Uterus (tissue), 3 donors: ENCODE measurements at regions not wholly inside any gene's neighbourhood (a gene's known extent, or its start where the extent isn't known, plus 50 kb on each side); places are given as distances from the start of the nearest gene placed in this dataset.

Experiments
- DNase-seq, 2 donors: peaks; one replicate each; pipeline ENCODE4 v3.0.0-alpha.2; 2019 to 2020
- H3K27ac ChIP-seq, 2 donors: fragments of 200-600 bp; sonication (generic); 1 replicate in 1 of 2; 2 replicates in 1 of 2; pipeline ENCODE4 v1.5.1; 2016 to 2018
- H3K27me3 ChIP-seq, 2 donors: fragments of 200-600 bp; sonication (generic); one replicate each; pipeline ENCODE4 v1.5.1; 2018 to 2019; ENCODE audit warnings: control low read depth in 1 of 2
- H3K36me3 ChIP-seq, 2 donors: fragments of 200-600 bp; sonication (generic); one replicate each; pipeline ENCODE4 v1.5.1; 2019; ENCODE audit warnings: control low read depth in 1 of 2
- H3K4me1 ChIP-seq, 2 donors: fragments of 200-600 bp; sonication (generic); one replicate each; pipeline ENCODE4 v1.5.1; 2018 to 2019; ENCODE audit warnings: control low read depth in 1 of 2
- H3K4me3 ChIP-seq, 2 donors: fragments of 200-600 bp; sonication (generic); 1 replicate in 1 of 2; 2 replicates in 1 of 2; pipeline ENCODE4 v1.5.1; 2018 to 2019; ENCODE audit warnings: mild to moderate bottlenecking in 1 of 2
- H3K9me3 ChIP-seq, 2 donors: fragments of 200-600 bp; sonication (generic); one replicate each; pipeline ENCODE4 v1.5.1; 2019; ENCODE audit warnings: control low read depth in 1 of 2
- POLR2A ChIP-seq, 2 donors: fragments of 450-650 bp; IDR thresholded peaks; one replicate each; pipeline ENCODE4 v1.6.1; 2016; ENCODE audit warnings: antibody characterized with exemption in 2 of 2, mild to moderate bottlenecking in 1 of 2, moderate library complexity in 1 of 2
- intact Hi-C: fragments of 100-400 bp; cut with DNase I; formaldehyde crosslinking; loops from one replicate; pipeline ENCODE4 v1.15.1; 2023; ENCODE audit warnings: low total_unique reads
- TF ChIP-seq, protein P1 (sequence below), 4 experiments: fragments of 200-600 bp in 2 of 4; fragments of 450-650 bp in 2 of 4; sonication (generic) in 2 of 4; IDR thresholded peaks; one replicate each; pipeline ENCODE4 v1.5.1; 2016 to 2019; ENCODE audit warnings: antibody characterized with exemption in 4 of 4, mild to moderate bottlenecking in 2 of 4, moderate library complexity in 1 of 4
- donor health status: DM: yes; HTN: yes; CAD: no.

DNA sequence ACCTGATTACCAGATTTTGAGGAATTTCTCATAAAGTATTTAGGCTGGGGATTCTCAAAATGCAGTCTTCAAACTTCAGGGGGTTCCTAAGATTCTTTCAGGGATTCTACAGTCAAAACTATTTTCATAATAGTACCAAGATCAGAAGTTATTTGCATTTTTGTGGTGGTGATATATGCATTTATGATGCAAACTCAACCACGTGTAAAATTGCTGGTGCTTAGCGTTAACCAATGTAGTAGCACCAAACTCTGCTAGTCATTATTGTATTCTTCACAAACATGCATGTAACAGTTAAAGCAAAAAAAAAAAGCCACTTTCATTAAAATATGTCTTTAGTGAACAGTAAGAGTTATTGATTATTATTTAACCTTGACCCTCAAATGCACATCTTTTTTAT, 274.9 kb upstream of the DNAJC19 start:
- no peak for TF ChIP-seq POLR2A (IDR thresholded peaks at IDR 0.05)
- TF ChIP-seq, protein P1, sequence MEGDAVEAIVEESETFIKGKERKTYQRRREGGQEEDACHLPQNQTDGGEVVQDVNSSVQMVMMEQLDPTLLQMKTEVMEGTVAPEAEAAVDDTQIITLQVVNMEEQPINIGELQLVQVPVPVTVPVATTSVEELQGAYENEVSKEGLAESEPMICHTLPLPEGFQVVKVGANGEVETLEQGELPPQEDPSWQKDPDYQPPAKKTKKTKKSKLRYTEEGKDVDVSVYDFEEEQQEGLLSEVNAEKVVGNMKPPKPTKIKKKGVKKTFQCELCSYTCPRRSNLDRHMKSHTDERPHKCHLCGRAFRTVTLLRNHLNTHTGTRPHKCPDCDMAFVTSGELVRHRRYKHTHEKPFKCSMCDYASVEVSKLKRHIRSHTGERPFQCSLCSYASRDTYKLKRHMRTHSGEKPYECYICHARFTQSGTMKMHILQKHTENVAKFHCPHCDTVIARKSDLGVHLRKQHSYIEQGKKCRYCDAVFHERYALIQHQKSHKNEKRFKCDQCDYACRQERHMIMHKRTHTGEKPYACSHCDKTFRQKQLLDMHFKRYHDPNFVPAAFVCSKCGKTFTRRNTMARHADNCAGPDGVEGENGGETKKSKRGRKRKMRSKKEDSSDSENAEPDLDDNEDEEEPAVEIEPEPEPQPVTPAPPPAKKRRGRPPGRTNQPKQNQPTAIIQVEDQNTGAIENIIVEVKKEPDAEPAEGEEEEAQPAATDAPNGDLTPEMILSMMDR (IDR thresholded peaks at IDR 0.05), result no peak
- intact Hi-C loops, result no loop called here
- no peaks in the 10 kb centered on the region for H3K4me1 ChIP-seq
- H3K27ac ChIP-seq, result no peak overlapping the region
- no peaks in the 10 kb centered on the region for H3K27me3 ChIP-seq
- H3K36me3 ChIP-seq, result no peaks in the 10 kb centered on the region
- no peak overlapping the region for H3K4me3 ChIP-seq
- H3K9me3 ChIP-seq, result no peaks in the 10 kb centered on the region
- DNase-seq, result no peak

DNA sequence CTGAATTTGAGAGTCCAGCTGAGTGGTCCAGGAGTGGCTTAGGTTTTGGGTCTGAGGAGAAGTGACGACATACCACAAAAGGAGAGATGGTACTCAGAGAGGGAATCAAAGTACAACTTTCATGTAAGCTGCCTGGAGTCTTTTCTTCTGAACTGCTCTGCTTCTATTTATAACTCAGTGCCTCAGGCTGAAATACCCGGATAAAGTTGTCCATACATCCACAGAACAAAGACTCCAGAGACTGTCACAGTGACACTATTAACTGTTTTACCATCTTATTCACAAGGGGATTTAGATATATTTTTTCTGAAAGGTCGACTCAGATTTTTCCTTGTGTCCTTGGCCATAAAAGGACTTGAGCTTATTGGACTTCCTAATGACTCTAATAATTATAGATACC, 264.3 kb upstream of the DNAJC19 start:
- TF ChIP-seq, protein P1 (IDR thresholded peaks at IDR 0.05), result no peak
- TF ChIP-seq POLR2A (IDR thresholded peaks at IDR 0.05), result no peak
- no peaks in the 10 kb centered on the region for H3K27me3 ChIP-seq
- no peak for DNase-seq
- intact Hi-C loops, result no loop called here
- no peaks in the 10 kb centered on the region for H3K4me1 ChIP-seq
- no peak overlapping the region for H3K4me3 ChIP-seq
- no peak overlapping the region for H3K27ac ChIP-seq
- no peaks in the 10 kb centered on the region for H3K36me3 ChIP-seq
- H3K9me3 ChIP-seq, result no peaks in the 10 kb centered on the region

DNA sequence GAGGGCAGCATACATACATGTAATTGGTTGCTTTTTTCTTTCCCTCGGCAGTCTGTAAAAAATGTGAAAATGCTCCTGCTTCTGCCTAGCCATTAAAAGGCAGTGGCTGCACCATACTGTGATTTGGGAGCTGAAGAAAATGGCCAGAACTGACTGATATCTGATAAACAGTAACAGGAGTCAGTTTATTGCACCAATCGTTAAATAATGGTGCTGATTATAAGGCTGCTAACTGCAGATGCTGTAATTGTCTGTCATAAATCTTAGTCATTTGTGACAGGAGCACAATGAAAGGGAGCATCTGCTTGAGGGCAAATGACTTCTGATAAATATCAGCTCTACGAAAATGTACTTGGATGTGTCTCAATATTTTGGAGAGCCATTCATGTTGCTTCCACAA, 263.1 kb upstream of the DNAJC19 start:
- no peak for DNase-seq
- H3K4me1 ChIP-seq, result no peaks in the 10 kb centered on the region
- TF ChIP-seq POLR2A (IDR thresholded peaks at IDR 0.05), result no peak
- TF ChIP-seq, protein P1 (IDR thresholded peaks at IDR 0.05), result no peak
- no peaks in the 10 kb centered on the region for H3K27me3 ChIP-seq
- H3K4me3 ChIP-seq, result no peak overlapping the region
- no peak overlapping the region for H3K27ac ChIP-seq
- H3K36me3 ChIP-seq, result no peaks in the 10 kb centered on the region
- H3K9me3 ChIP-seq, result no peaks in the 10 kb centered on the region
- intact Hi-C loops, result no loop called here

DNA sequence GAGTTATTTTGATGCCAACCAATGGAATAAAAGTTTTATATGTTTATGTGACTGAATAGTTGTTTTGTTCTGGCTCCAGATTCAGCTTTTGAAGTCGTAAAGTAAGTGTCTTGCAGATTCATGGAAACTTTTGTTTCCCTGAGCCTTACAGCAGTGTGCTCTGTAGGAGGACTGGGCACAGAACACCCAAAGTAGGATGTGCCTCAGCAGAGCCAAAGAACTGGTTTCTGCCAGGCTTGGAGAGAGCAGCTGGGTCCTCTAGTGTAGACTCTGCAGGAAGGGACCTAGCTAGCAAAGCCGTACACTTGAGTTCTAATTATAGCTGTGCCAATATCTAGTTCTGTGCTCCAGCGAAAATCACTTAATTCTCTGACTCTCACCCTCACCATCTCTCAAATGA, 261.2 kb upstream of the DNAJC19 start:
- TF ChIP-seq, protein P1 (IDR thresholded peaks at IDR 0.05), result no peak
- TF ChIP-seq POLR2A (IDR thresholded peaks at IDR 0.05), result no peak
- DNase-seq, result no peak
- H3K36me3 ChIP-seq, result no peaks in the 10 kb centered on the region
- no peaks in the 10 kb centered on the region for H3K9me3 ChIP-seq
- H3K27me3 ChIP-seq, result no peaks in the 10 kb centered on the region
- intact Hi-C loops, result no loop called here
- H3K4me3 ChIP-seq, result no peak overlapping the region
- no peaks in the 10 kb centered on the region for H3K4me1 ChIP-seq
- no peak overlapping the region for H3K27ac ChIP-seq

DNA sequence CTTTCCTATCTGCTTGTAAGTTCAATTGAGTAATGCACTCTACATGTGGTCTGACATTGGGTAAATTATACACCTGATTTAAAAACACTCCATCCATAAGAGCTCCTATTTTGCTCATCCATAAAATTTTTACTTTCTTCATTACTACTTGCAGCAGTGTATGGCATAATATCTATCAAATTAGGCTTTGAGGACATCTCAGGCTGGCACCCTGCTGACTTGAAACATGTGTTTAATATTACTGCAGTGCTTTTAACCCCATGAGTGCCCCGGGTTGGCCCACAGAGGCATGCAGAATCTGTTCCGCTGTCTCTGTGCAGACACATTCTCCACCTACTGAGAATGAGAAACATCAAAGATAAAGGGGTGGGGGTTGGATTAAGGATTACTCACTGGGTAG, 249.9 kb upstream of the DNAJC19 start:
- H3K4me1 ChIP-seq, result no peaks in the 10 kb centered on the region
- H3K27me3 ChIP-seq, result no peaks in the 10 kb centered on the region
- H3K27ac ChIP-seq, result no peak overlapping the region
- H3K4me3 ChIP-seq, result no peak overlapping the region
- intact Hi-C loops, result no loop called here
- TF ChIP-seq, protein P1 (IDR thresholded peaks at IDR 0.05), result no peak
- TF ChIP-seq POLR2A (IDR thresholded peaks at IDR 0.05), result no peak
- no peak for DNase-seq
- H3K9me3 ChIP-seq, result no peaks in the 10 kb centered on the region
- H3K36me3 ChIP-seq, result no peaks in the 10 kb centered on the region
